Endothelial cell of umbilical vein (primary cell): ENCODE measurements at regions not wholly inside any gene's neighbourhood (a gene's known extent, or its start where the extent isn't known, plus 50 kb on each side); places are given as distances from the start of the nearest gene placed in this dataset.

ENCODE experiments used
- BruUV-seq: library from RNA; stranded (reverse); fragments of 400-500 nt; replicated peaks from 2 replicates; lab custom pipeline; 2021; lab: Mats Ljungman, UMichigan
- CTCF ChIA-PET: fragments of 300-600, 350-600 bp; sonication (Branson Sonifier 250); formaldehyde crosslinking; loops from one replicate; lab custom pipeline; 2021; ENCODE audit warnings: antibody characterized with exemption, inconsistent platforms; lab: Charles Lee
- POLR2A ChIA-PET: fragments of 300-600, 350-600 bp; sonication (Branson Sonifier 250); formaldehyde crosslinking; loops from one replicate; lab custom pipeline; 2021; ENCODE audit warnings: antibody characterized with exemption, inconsistent platforms; lab: Charles Lee
- DNase-seq: peaks from one replicate; pipeline ENCODE4 v3.0.0-alpha.2; 2011; ENCODE audit warnings: low read depth, low spot score
- FAIRE-seq: peaks from 2 replicates; lab custom pipeline; 2011; peaks lifted over from hg19 to GRCh38; lab: Jason Lieb, UNC
- H2AFZ ChIP-seq: 2 replicates; pipeline ENCODE4 v1.6.0; 2012; ENCODE audit warnings: low read depth, low read length, control low read depth, inconsistent platforms
- H3K27ac ChIP-seq: 2 replicates; pipeline ENCODE4 v1.5.1; 2011; ENCODE audit warnings: low read depth, mild to moderate bottlenecking, control low read depth, low read length, moderate library complexity; ENCODE audit not compliant: insufficient read depth
- H3K27me3 ChIP-seq, 2 experiments: 2 replicates each; pipeline versions ENCODE4 v1.6.0 to v1.6.1; 2011; ENCODE audit warnings: low read length in 2 of 2, mixed read lengths in 1 of 2; ENCODE audit not compliant: control insufficient read depth in 2 of 2, insufficient read depth in 2 of 2
- H3K36me3 ChIP-seq, 2 experiments: 2 replicates in 1 of 2; 3 replicates in 1 of 2; pipeline ENCODE4 v1.5.1; 2011; ENCODE audit warnings: low read length in 2 of 2, mild to moderate bottlenecking in 1 of 2, moderate library complexity in 1 of 2; ENCODE audit not compliant: control insufficient read depth in 2 of 2, insufficient read depth in 2 of 2; ENCODE audit errors: extremely low read depth in 1 of 2
- H3K4me1 ChIP-seq: 3 replicates; pipeline ENCODE4 v1.5.1; 2011; ENCODE audit warnings: mild to moderate bottlenecking, low read length; ENCODE audit not compliant: control insufficient read depth, insufficient read depth; ENCODE audit errors: extremely low read depth
- H3K4me2 ChIP-seq: 2 replicates; pipeline ENCODE4 v1.6.1; 2011; ENCODE audit warnings: low read length, control low read depth, mixed read lengths; ENCODE audit not compliant: insufficient read depth
- H3K4me3 ChIP-seq, 3 experiments: fragments of 200-600 bp in 1 of 3; sonication (generic), shearing (Covaris generic) in 1 of 3; replicated peaks in 1 of 3; 2 replicates each; pipeline ENCODE4 v1.5.1; 2011 to 2016; ENCODE audit warnings: control low read depth in 3 of 3, low read length in 3 of 3, mild to moderate bottlenecking in 2 of 3, inconsistent platforms in 1 of 3, low read depth in 1 of 3, moderate library complexity in 1 of 3; ENCODE audit not compliant: insufficient read depth in 1 of 3
- H3K79me2 ChIP-seq: 2 replicates; pipeline ENCODE4 v1.6.0; 2012; ENCODE audit warnings: low read length, inconsistent platforms; ENCODE audit not compliant: control insufficient read depth, insufficient read depth
- H3K9ac ChIP-seq: replicated peaks from 2 replicates; pipeline ENCODE3; 2011; ENCODE audit warnings: low read length, control low read depth; ENCODE audit not compliant: insufficient read depth; ENCODE audit errors: extremely low read depth
- H3K9me1 ChIP-seq: replicated peaks from 3 replicates; pipeline ENCODE4 v1.6.0; 2011; ENCODE audit warnings: mild to moderate bottlenecking, low read length; ENCODE audit not compliant: control insufficient read depth, insufficient read depth; ENCODE audit errors: extremely low read depth
- H3K9me3 ChIP-seq: replicated peaks from 2 replicates; pipeline ENCODE4 v1.5.1; 2012; ENCODE audit warnings: low read length, inconsistent platforms; ENCODE audit not compliant: control insufficient read depth, insufficient read depth
- H4K20me1 ChIP-seq: replicated peaks from 2 replicates; pipeline ENCODE3; 2011; ENCODE audit warnings: mild to moderate bottlenecking, low read length; ENCODE audit not compliant: control insufficient read depth, insufficient read depth; ENCODE audit errors: extremely low read depth
- CTCF ChIP-seq, 2 donors: IDR thresholded peaks; 1 replicate in 1 of 2; 2 replicates in 1 of 2; pipeline ENCODE4 v1.5.1; 2011; ENCODE audit warnings: low read length in 2 of 2, mild to moderate bottlenecking in 2 of 2, moderate library complexity in 2 of 2, control low read depth in 1 of 2, inconsistent platforms in 1 of 2, low read depth in 1 of 2; ENCODE audit not compliant: insufficient read depth in 1 of 2; ENCODE audit errors: extremely low read depth in 1 of 2
- EZH2 ChIP-seq: IDR thresholded peaks from 2 replicates; pipeline ENCODE4 v1.6.1; 2012; ENCODE audit warnings: borderline replicate concordance, low read depth, mild to moderate bottlenecking, moderate library complexity, low read length, inconsistent platforms; ENCODE audit not compliant: severe bottlenecking
- FOS ChIP-seq: IDR thresholded peaks from 2 replicates; pipeline ENCODE4 v1.6.1; 2011; ENCODE audit warnings: mild to moderate bottlenecking, low read length, moderate library complexity, borderline replicate concordance; ENCODE audit not compliant: insufficient read depth
- GATA2 ChIP-seq: IDR thresholded peaks from 2 replicates; pipeline ENCODE4 v1.7.0; 2011; ENCODE audit warnings: low read depth, mild to moderate bottlenecking, moderate library complexity, mixed read lengths, low read length; ENCODE audit not compliant: insufficient read length, insufficient read depth
- JUN ChIP-seq: IDR thresholded peaks from 2 replicates; pipeline ENCODE4 v1.6.1; 2011; ENCODE audit warnings: borderline replicate concordance, low read depth; ENCODE audit not compliant: insufficient read length, insufficient read depth
- MAX ChIP-seq: IDR thresholded peaks from 2 replicates; pipeline ENCODE4 v1.6.1; 2011; ENCODE audit not compliant: insufficient read depth, insufficient read length
- MYC ChIP-seq: IDR thresholded peaks from one replicate; pipeline ENCODE4 v1.6.1; 2011; ENCODE audit warnings: mild to moderate bottlenecking, low read depth, low read length
- POLR2A ChIP-seq: IDR thresholded peaks from 2 replicates; pipeline ENCODE4 v1.6.1; 2012; ENCODE audit warnings: low read depth, mild to moderate bottlenecking, control low read depth, low read length
- POLR2AphosphoS5 ChIP-seq: IDR thresholded peaks from 2 replicates; pipeline ENCODE4 v1.6.1; 2012; ENCODE audit warnings: low read depth, mild to moderate bottlenecking, control low read depth, low read length, moderate library complexity; ENCODE audit not compliant: insufficient read depth
- dilution Hi-C: fragments of 300-500 bp; cut with MboI; formaldehyde crosslinking; loops from one replicate; pipeline ENCODE4 v1.15.0; 2019; ENCODE audit warnings: low sequenced_read_pairs; ENCODE audit not compliant: extremely low pct_ligation_motif_present
- intact Hi-C: fragments of 100-400 bp; cut with micrococcal nuclease; formaldehyde crosslinking; loops from one replicate; pipeline ENCODE4 v1.10.0; 2022

GRCh38 chr2:2472881-2473280, 141.8 kb upstream of the MYT1L start:
- Histone ChIP-seq H4K20me1 (no peaks in the 10 kb centered on the region), H3K9ac (no peak overlapping the region), H2AFZ (no peak overlapping the region), H3K4me3 (no peak overlapping the region), H3K9me3 (no peaks in the 10 kb centered on the region), H3K4me2 (no peak overlapping the region), H3K4me1 (no peaks in the 10 kb centered on the region), H3K27me3 (no peaks in the 10 kb centered on the region), H3K79me2 (no peaks in the 10 kb centered on the region), H3K36me3 (no peaks in the 10 kb centered on the region), H3K9me1 (no peaks in the 10 kb centered on the region), H3K27ac (no peak overlapping the region)
- no TSS peak for BruUV-seq
- ChIA-PET CTCF (no interaction called here), POLR2A (no interaction called here)
- FAIRE-seq (no peak), DNase-seq (no peak)
- no peak for TF ChIP-seq MYC
- TF ChIP-seq MAX, result no peak
- no peak for TF ChIP-seq EZH2
- no peak for TF ChIP-seq POLR2A
- TF ChIP-seq CTCF (IDR thresholded peaks at IDR 0.05; ENCODE audit: extremely low read depth in 1 of 2, insufficient read depth in 1 of 2, low read depth in 1 of 2, low read length in 2 of 2), result no peak
- no peak for TF ChIP-seq JUN
- TF ChIP-seq GATA2, result no peak
- intact Hi-C loops, result no loop called here
- dilution Hi-C loops, result no loop called here

- H3K4me1 ChIP-seq, result no peaks in the 10 kb centered on the region
- no peaks in the 10 kb centered on the region for H3K27me3 ChIP-seq
- H3K9me3 ChIP-seq, result peaks cover 3% of the 10 kb centered on the region
- no peaks in the 10 kb centered on the region for H4K20me1 ChIP-seq
- DNase-seq (no peak), FAIRE-seq (no peak)
- no peak overlapping the region for H2AFZ ChIP-seq
- no peaks in the 10 kb centered on the region for H3K36me3 ChIP-seq
- ChIA-PET POLR2A (no interaction called here), CTCF (no interaction called here)
- H3K27ac ChIP-seq, result no peak overlapping the region
- H3K9ac ChIP-seq, result no peak overlapping the region
- BruUV-seq, result no TSS peak
- intact Hi-C loops, result no loop called here
- dilution Hi-C loops, result no loop called here
- no peaks in the 10 kb centered on the region for H3K9me1 ChIP-seq
- no peak overlapping the region for H3K4me2 ChIP-seq
- H3K4me3 ChIP-seq, result no peak overlapping the region
- no peaks in the 10 kb centered on the region for H3K79me2 ChIP-seq
- TF ChIP-seq POLR2AphosphoS5 (no peak), JUN (no peak), FOS (no peak), MAX (no peak), POLR2A (no peak), EZH2 (no peak), CTCF (IDR thresholded peaks at IDR 0.05; ENCODE audit: extremely low read depth in 1 of 2, insufficient read depth in 1 of 2, low read depth in 1 of 2, low read length in 2 of 2) (no peak), MYC (no peak), GATA2 (no peak)
Observed at GRCh38 chr2:2472044-2472443, 141.0 kb upstream of the MYT1L start.
